ENCODE measurements at regions not wholly inside any gene's neighbourhood (a gene's known extent, or its start where the extent isn't known, plus 50 kb on each side); places are given as distances from the start of the nearest gene placed in this dataset.
A peak's percentile ranks its signal among the peaks of the same experiment; 100 is the strongest.
"Not testable (repeated sequence)": the region's sequence is repeated elsewhere in the genome, so short reads cannot be mapped to it uniquely, and the experiment has no call there.

- Histone ChIP-seq H3K4me3 (no peak overlapping the region), H3K27ac (replicated peaks) (no peak overlapping the region), H3K4me1 (no peaks in the 10 kb centered on the region), H3K36me3 (no peaks in the 10 kb centered on the region), H3K27me3 (ENCODE audit: low read depth) (no peaks in the 10 kb centered on the region), H3K9me3 (replicated peaks) (no peaks in the 10 kb centered on the region)
- peak; percentile 7 for TF ChIP-seq CTCF (IDR thresholded peaks at IDR 0.05; ENCODE audit: borderline replicate concordance)
- intact Hi-C loops (cut with micrococcal nuclease), result no loop called here
- no peak for DNase-seq
Measured at GRCh38 chr12:78562368-78563205, 302.0 kb upstream of the SYT1 start.

- Histone ChIP-seq H3K27me3 (ENCODE audit: low read depth) (no peaks in the 10 kb centered on the region), H3K4me3 (no peak overlapping the region), H3K27ac (replicated peaks) (no peak overlapping the region), H3K36me3 (no peaks in the 10 kb centered on the region), H3K9me3 (replicated peaks) (no peaks in the 10 kb centered on the region), H3K4me1 (no peaks in the 10 kb centered on the region)
- TF ChIP-seq CTCF (IDR thresholded peaks at IDR 0.05; ENCODE audit: borderline replicate concordance), result no peak
- intact Hi-C loops (cut with micrococcal nuclease), result no loop called here
- DNase-seq, result no peak
Measured at GRCh38 chr12:78563826-78564225, 300.7 kb upstream of the SYT1 start.

- Histone ChIP-seq H3K9me3 (replicated peaks) (no peaks in the 10 kb centered on the region), H3K4me3 (no peak overlapping the region), H3K36me3 (no peaks in the 10 kb centered on the region), H3K4me1 (no peaks in the 10 kb centered on the region), H3K27me3 (ENCODE audit: low read depth) (no peaks in the 10 kb centered on the region), H3K27ac (replicated peaks) (no peak overlapping the region)
- intact Hi-C loops (cut with micrococcal nuclease), result no loop called here
- no peak for TF ChIP-seq CTCF (IDR thresholded peaks at IDR 0.05; ENCODE audit: borderline replicate concordance)
- DNase-seq, result no peak
Measured at GRCh38 chr12:78566456-78566855, 298.1 kb upstream of the SYT1 start.

- H3K9me3 ChIP-seq (replicated peaks), result no peaks in the 10 kb centered on the region
- no peak for DNase-seq
- H3K4me3 ChIP-seq, result no peak overlapping the region
- H3K27me3 ChIP-seq (ENCODE audit: low read depth), result no peaks in the 10 kb centered on the region
- no peaks in the 10 kb centered on the region for H3K36me3 ChIP-seq
- H3K27ac ChIP-seq (replicated peaks), result no peak overlapping the region
- TF ChIP-seq CTCF (IDR thresholded peaks at IDR 0.05; ENCODE audit: borderline replicate concordance), result no peak
- H3K4me1 ChIP-seq, result no peaks in the 10 kb centered on the region
- intact Hi-C loops (cut with micrococcal nuclease), result no loop called here
Measured at GRCh38 chr12:78568321-78569020, 296.1 kb upstream of the SYT1 start.

- Histone ChIP-seq H3K4me1 (no peaks in the 10 kb centered on the region), H3K9me3 (replicated peaks) (peaks cover 10% of the 10 kb centered on the region), H3K4me3 (no peak overlapping the region), H3K36me3 (no peaks in the 10 kb centered on the region), H3K27me3 (ENCODE audit: low read depth) (no peaks in the 10 kb centered on the region), H3K27ac (replicated peaks) (no peak overlapping the region)
- no peak for DNase-seq
- intact Hi-C loops (cut with micrococcal nuclease), result no loop called here
- no peak for TF ChIP-seq CTCF (IDR thresholded peaks at IDR 0.05; ENCODE audit: borderline replicate concordance)
Measured at GRCh38 chr12:78571953-78572352, 292.6 kb upstream of the SYT1 start.

- H3K36me3 ChIP-seq; H3K9me3 ChIP-seq (replicated peaks); H3K27me3 ChIP-seq (ENCODE audit: low read depth); H3K4me3 ChIP-seq; DNase-seq; intact Hi-C loops (cut with micrococcal nuclease); H3K27ac ChIP-seq (replicated peaks); H3K4me1 ChIP-seq: not testable (repeated sequence)
Measured at GRCh38 chr12:78575208-78575607, 289.4 kb upstream of the SYT1 start.
